ENCODE measurements at regions not wholly inside any gene's neighbourhood (a gene's known extent, or its start where the extent isn't known, plus 50 kb on each side); places are given as distances from the start of the nearest gene placed in this dataset.
A peak's percentile ranks its signal among the peaks of the same experiment; 100 is the strongest.

GRCh38 chr6:2454180-2454579, 208.8 kb upstream of the GMDS start:
- DNase-seq = no peak

- no peak for DNase-seq
These were observed 205.1 kb upstream of the GMDS start for GRCh38 chr6:2450546-2450945.

- DNase-seq = no peak
These were observed 204.2 kb upstream of the GMDS start for GRCh38 chr6:2449572-2449940.

GRCh38 chr6:2448826-2449571, 203.6 kb upstream of the GMDS start:
- DNase-seq = peak; percentile 67

GRCh38 chr6:2447931-2448330, 202.5 kb upstream of the GMDS start:
- DNase-seq = no peak

- no peak for DNase-seq
These were observed 202.0 kb upstream of the GMDS start for GRCh38 chr6:2447318-2447920.

GRCh38 chr6:2441601-2442475, 196.4 kb upstream of the GMDS start:
- DNase-seq = no peak

GRCh38 chr6:2440516-2440915, 195.1 kb upstream of the GMDS start:
- DNase-seq = no peak

GRCh38 chr6:2439632-2440031, 194.2 kb upstream of the GMDS start:
- no peak for DNase-seq

- no peak for DNase-seq
These were observed 193.7 kb upstream of the GMDS start for GRCh38 chr6:2439082-2439481.

- no peak for DNase-seq
These were observed 191.2 kb upstream of the GMDS start for GRCh38 chr6:2436410-2437154.

- DNase-seq = no peak
These were observed 189.9 kb upstream of the GMDS start for GRCh38 chr6:2435323-2435722.

- DNase-seq = no peak
These were observed 189.5 kb upstream of the GMDS start for GRCh38 chr6:2434912-2435311.

GRCh38 chr6:2434116-2434515, 188.7 kb upstream of the GMDS start:
- DNase-seq = no peak

GRCh38 chr6:2433711-2434110, 188.3 kb upstream of the GMDS start:
- DNase-seq = peak; percentile 53

GRCh38 chr6:2433266-2433665, 187.9 kb upstream of the GMDS start:
- DNase-seq = no peak

- no peak for DNase-seq
These were observed 186.9 kb upstream of the GMDS start for GRCh38 chr6:2432292-2432691.

GRCh38 chr6:2430612-2431011, 185.2 kb upstream of the GMDS start:
- no peak for DNase-seq

- DNase-seq = no peak
These were observed 184.1 kb upstream of the GMDS start for GRCh38 chr6:2429460-2429859.

- no peak for DNase-seq
These were observed 183.6 kb upstream of the GMDS start for GRCh38 chr6:2429032-2429431.

GRCh38 chr6:2426561-2427340, 181.3 kb upstream of the GMDS start:
- DNase-seq = peak; percentile 42

GRCh38 chr6:2416128-2416712, 170.8 kb upstream of the GMDS start:
- no peak for DNase-seq

All from MV-4-11 (cell line).